Stomach smooth muscle (tissue), 2 donors: ENCODE measurements at regions not wholly inside any gene's neighbourhood (a gene's known extent, or its start where the extent isn't known, plus 50 kb on each side); places are given as distances from the start of the nearest gene placed in this dataset.

ENCODE experiments used
- H3K27ac ChIP-seq: one replicate; pipeline ENCODE4 v1.7.0; 2013; ENCODE audit warnings: mild to moderate bottlenecking, low read length, inconsistent platforms
- H3K27me3 ChIP-seq, 2 donors: one replicate each; pipeline ENCODE4 v1.7.0; 2013; ENCODE audit warnings: low read length in 2 of 2; ENCODE audit not compliant: insufficient read depth in 2 of 2, control insufficient read depth in 1 of 2
- H3K36me3 ChIP-seq, 2 donors: one replicate each; pipeline ENCODE4 v1.7.0; 2013; ENCODE audit warnings: low read length in 2 of 2; ENCODE audit not compliant: control insufficient read depth in 2 of 2, insufficient read depth in 2 of 2
- H3K4me1 ChIP-seq: one replicate; pipeline ENCODE4 v1.7.0; 2013; ENCODE audit warnings: low read length; ENCODE audit not compliant: control insufficient read depth, insufficient read depth
- H3K4me3 ChIP-seq, 2 donors: one replicate each; pipeline ENCODE4 v1.7.0; 2013; ENCODE audit warnings: low read length in 2 of 2
- H3K9ac ChIP-seq, 2 donors: one replicate each; pipeline ENCODE4 v1.7.0; 2013; ENCODE audit warnings: low read length in 2 of 2, mild to moderate bottlenecking in 1 of 2
- H3K9me3 ChIP-seq, 2 donors: one replicate each; pipeline ENCODE4 v1.7.0; 2013; ENCODE audit warnings: low read length in 2 of 2; ENCODE audit not compliant: control insufficient read depth in 2 of 2
- donor health status: healthy.
- donor health status: Pancreatic carcinoma.

DNA sequence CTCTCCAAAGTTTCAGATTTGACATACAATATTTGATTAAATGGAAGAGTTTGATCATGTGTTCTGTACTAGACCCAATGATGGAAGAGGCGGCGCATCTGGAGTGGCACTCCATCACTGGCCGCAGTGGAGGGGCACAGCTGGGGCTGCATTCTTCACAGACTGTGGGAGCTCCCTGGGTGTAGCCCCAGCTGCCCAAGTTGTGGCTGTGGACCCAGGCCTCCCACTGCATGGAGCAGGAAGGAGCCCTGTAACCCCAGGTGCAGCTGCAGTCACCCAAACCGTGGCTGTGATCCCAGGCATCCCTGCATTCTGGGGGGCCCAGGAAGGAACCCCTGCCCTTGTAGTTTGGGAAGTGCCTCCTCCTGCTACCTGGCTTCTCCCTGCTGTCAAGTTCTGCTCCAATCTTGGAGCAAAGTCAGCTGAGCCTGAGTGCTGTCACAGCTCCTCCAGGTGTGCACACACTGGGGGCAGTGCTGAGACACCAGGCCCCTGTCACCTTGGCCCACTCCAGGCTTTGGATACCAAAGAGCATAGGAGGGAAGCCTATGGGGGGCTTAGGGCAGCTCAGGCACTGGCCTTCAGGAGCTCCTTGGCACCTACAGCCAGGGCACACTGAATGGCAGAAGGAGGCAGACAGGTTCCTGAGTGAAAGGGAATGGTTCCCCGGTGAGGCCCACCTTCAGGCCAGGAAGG is 651.9 kb upstream of the BCHE start:
- H3K27ac ChIP-seq, result no peak overlapping the region
- H3K9me3 ChIP-seq, result no peaks in the 10 kb centered on the region
- no peak overlapping the region for H3K9ac ChIP-seq
- no peaks in the 10 kb centered on the region for H3K27me3 ChIP-seq
- H3K4me1 ChIP-seq, result no peaks in the 10 kb centered on the region
- H3K4me3 ChIP-seq, result no peak overlapping the region
- H3K36me3 ChIP-seq, result no peaks in the 10 kb centered on the region

- Histone ChIP-seq H3K36me3 (no peaks in the 10 kb centered on the region), H3K4me3 (no peak overlapping the region), H3K9ac (no peak overlapping the region), H3K27ac (no peak overlapping the region), H3K4me1 (no peaks in the 10 kb centered on the region), H3K27me3 (no peaks in the 10 kb centered on the region), H3K9me3 (no peaks in the 10 kb centered on the region)
Measured at GRCh38 chr3:166484470-166484869, 647.2 kb upstream of the BCHE start.

GRCh38 chr3:166481340-166481739 is 644.1 kb upstream of the BCHE start:
- Histone ChIP-seq H3K4me3 (no peak overlapping the region), H3K4me1 (no peaks in the 10 kb centered on the region), H3K9me3 (peaks cover 5% of the 10 kb centered on the region in 2 donors), H3K9ac (no peak overlapping the region), H3K27ac (no peak overlapping the region), H3K36me3 (no peaks in the 10 kb centered on the region), H3K27me3 (no peaks in the 10 kb centered on the region)

- Histone ChIP-seq H3K27me3 (no peaks in the 10 kb centered on the region), H3K27ac (no peak overlapping the region), H3K4me3 (no peak overlapping the region), H3K4me1 (no peaks in the 10 kb centered on the region), H3K9me3 (peaks cover 5% of the 10 kb centered on the region in 2 donors), H3K36me3 (no peaks in the 10 kb centered on the region), H3K9ac (no peak overlapping the region)
Measured at GRCh38 chr3:166478356-166478755, 641.1 kb upstream of the BCHE start.

GRCh38 chr3:166473501-166473900 is 636.3 kb upstream of the BCHE start:
- Histone ChIP-seq H3K36me3 (no peaks in the 10 kb centered on the region), H3K4me3 (no peak overlapping the region), H3K27me3 (no peaks in the 10 kb centered on the region)

DNA sequence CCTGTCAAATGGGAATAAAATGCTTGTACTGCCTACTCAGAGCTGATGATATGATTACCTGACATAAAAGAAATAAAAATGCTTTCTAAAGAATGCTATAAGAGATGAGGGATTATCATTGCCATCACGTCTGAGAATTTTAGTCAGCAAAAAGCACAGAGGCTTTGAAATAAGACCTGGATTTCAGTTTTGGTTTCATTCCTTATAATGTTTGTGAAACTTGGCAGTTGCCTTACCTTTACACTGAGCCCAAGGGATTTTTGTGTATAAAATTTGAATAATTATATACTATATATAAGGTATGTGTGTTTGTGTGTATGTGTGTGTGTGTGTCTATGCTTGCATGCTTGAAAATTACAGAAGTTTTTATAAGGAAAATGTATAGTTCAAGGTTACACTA is 634.8 kb upstream of the BCHE start:
- H3K9ac ChIP-seq, result no peak overlapping the region
- H3K27me3 ChIP-seq, result no peaks in the 10 kb centered on the region
- no peak overlapping the region for H3K27ac ChIP-seq
- H3K9me3 ChIP-seq, result no peaks in the 10 kb centered on the region
- no peak overlapping the region for H3K4me3 ChIP-seq
- H3K4me1 ChIP-seq, result no peaks in the 10 kb centered on the region
- no peaks in the 10 kb centered on the region for H3K36me3 ChIP-seq

More at GRCh38 chr3:166473501-166473900, 636.3 kb upstream of the BCHE start:
- Histone ChIP-seq H3K4me1 (no peaks in the 10 kb centered on the region), H3K27ac (no peak overlapping the region), H3K9me3 (peaks cover 2 to 4% of the 10 kb centered on the region in 2 donors), H3K9ac (no peak overlapping the region)

- H3K27me3 ChIP-seq, result no peaks in the 10 kb centered on the region
- no peaks in the 10 kb centered on the region for H3K9me3 ChIP-seq
- H3K36me3 ChIP-seq, result no peaks in the 10 kb centered on the region
- H3K9ac ChIP-seq, result no peak overlapping the region
- H3K4me3 ChIP-seq, result no peak overlapping the region
- no peak overlapping the region for H3K27ac ChIP-seq
- H3K4me1 ChIP-seq, result no peaks in the 10 kb centered on the region
Measured at GRCh38 chr3:166471074-166471767, 634.0 kb upstream of the BCHE start.

DNA sequence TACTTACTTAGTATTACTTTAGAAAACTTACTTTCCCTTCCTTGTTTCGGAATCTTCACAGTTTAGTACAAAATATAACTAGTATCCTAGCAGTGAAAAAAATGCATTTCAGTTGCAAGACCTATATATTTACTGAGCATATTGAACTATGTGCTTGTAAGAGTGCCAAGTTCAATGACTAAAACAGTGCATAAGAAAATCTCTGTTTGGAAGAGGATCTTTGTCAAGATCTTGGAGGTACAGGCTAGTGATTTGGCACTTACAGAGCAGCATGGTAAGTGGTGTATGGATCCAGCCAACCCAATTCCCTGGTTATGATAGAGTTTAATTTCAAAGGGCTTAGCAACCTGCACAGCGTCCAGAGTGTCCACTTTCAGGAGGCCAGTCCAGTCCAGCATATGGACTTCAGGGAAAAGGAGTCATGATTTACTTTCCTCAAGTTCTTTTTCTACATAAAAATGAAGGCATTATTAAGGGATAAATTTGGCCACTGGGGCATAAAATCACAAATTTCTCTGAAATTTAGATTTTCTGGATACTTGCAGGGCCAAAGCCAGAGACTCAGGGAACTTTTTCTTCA is 625.8 kb upstream of the BCHE start:
- Histone ChIP-seq H3K27me3 (no peaks in the 10 kb centered on the region), H3K36me3 (no peaks in the 10 kb centered on the region), H3K4me1 (no peaks in the 10 kb centered on the region), H3K27ac (no peak overlapping the region), H3K9ac (no peak overlapping the region), H3K9me3 (no peaks in the 10 kb centered on the region), H3K4me3 (no peak overlapping the region)

GRCh38 chr3:166461626-166462025 is 624.4 kb upstream of the BCHE start:
- Histone ChIP-seq H3K9ac (no peak overlapping the region), H3K27ac (no peak overlapping the region), H3K36me3 (no peaks in the 10 kb centered on the region), H3K9me3 (no peaks in the 10 kb centered on the region), H3K4me1 (no peaks in the 10 kb centered on the region), H3K27me3 (no peaks in the 10 kb centered on the region), H3K4me3 (no peak overlapping the region)

DNA sequence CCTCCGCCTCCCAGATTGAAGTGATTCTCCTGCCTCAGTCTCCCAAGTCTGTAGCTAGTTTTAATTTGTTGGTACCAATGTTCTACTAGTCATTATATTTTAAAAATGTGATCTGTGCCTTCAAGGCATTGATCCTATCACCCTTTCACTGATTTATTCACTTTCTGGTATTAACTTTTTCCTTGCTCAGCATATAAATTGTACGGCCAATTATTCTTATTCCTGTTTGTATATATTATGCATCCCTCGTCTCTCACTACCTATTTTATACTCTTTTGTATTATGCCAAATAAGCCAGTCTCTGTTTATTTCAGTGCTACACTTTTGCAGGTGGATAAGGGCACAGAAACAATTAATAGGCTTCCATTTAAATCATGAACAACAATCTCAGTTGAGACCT is 620.2 kb upstream of the BCHE start:
- Histone ChIP-seq H3K4me3 (no peak overlapping the region), H3K4me1 (no peaks in the 10 kb centered on the region), H3K27ac (no peak overlapping the region), H3K36me3 (no peaks in the 10 kb centered on the region), H3K9ac (no peak overlapping the region), H3K9me3 (no peaks in the 10 kb centered on the region), H3K27me3 (no peaks in the 10 kb centered on the region)

DNA sequence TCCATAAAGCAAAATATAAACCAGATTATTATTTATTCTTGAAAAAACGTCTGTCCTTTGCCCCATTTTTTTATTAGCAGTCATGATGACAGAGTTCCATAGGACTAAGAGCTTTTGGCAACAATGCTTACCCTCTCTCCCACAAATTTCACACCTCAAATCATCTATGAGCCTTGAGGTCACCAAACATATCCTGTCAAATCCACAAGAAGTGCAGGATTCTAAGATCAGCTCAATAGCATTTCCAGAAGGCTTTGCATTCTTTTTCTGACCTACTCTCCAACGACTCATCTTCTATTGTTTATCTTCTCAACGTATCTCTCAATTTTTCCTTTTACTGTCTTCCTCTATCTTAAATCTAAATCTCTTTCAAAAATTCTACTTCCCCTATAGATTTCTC is 619.1 kb upstream of the BCHE start:
- no peaks in the 10 kb centered on the region for H3K36me3 ChIP-seq
- H3K27me3 ChIP-seq, result no peaks in the 10 kb centered on the region
- no peak overlapping the region for H3K4me3 ChIP-seq
- H3K9ac ChIP-seq, result no peak overlapping the region
- H3K4me1 ChIP-seq, result no peaks in the 10 kb centered on the region
- no peak overlapping the region for H3K27ac ChIP-seq
- no peaks in the 10 kb centered on the region for H3K9me3 ChIP-seq
